ENCODE measurements at regions not wholly inside any gene's neighbourhood (a gene's known extent, or its start where the extent isn't known, plus 50 kb on each side); places are given as distances from the start of the nearest gene placed in this dataset.

DNA sequence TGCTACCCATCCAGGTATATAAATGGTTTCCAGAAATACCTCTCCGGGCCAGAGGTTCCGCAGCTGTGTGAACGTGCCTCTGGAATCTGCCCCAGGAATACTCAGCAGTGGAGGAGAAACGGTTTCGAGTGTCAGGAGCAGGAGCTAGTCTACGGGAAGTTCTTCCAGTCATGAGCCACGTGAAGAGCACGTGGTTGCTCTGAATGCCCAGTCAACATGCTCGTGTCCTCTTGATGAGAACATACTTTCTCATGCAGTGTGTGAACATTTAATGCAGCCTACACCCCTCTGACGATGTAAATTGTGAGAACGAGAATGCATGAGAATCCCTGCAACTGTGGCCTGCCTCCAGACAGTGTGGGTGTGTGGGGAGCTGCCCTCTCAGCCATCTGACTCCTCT lies 277.0 kb upstream of the SHH start:
- no peaks in the 10 kb centered on the region for H3K9me3 ChIP-seq (ENCODE audit: low read length)

DNA sequence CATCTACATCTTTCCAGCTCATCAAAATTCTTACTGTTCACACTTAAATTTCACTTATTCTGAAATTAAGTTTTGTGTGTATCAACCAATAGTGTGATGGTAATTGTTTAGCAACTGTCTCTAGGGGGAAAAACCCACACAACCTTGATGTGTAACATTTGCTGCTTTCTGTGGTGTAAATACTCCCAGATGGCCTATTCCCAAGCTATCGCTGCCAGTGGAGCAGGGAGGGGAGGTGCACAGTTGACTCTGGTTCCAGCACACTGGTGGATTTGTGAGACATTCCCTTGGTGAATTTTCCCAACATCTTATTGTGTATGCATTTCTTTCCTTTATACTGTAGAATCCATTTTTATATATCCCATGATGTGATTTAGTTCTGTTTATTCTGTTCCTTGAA lies 275.9 kb upstream of the SHH start:
- Histone ChIP-seq H3K27ac (ENCODE audit: low read depth, low read length) (no peak overlapping the region), H3K9me3 (ENCODE audit: low read length) (no peaks in the 10 kb centered on the region), H3K36me3 (ENCODE audit: insufficient read depth, low read length) (no peaks in the 10 kb centered on the region), H3K4me1 (ENCODE audit: insufficient read depth, low read length) (no peaks in the 10 kb centered on the region), H3K27me3 (ENCODE audit: insufficient read depth, low read length, poor library complexity, severe bottlenecking) (no peaks in the 10 kb centered on the region), H3K4me3 (ENCODE audit: low read length) (no peak overlapping the region)
- no peaks in the 10 kb centered on the region for H3K36me3 Mint-ChIP-seq
- ChIA-PET POLR2A (no interaction called here), CTCF (no interaction called here)
- H3K27ac Mint-ChIP-seq: no peak overlapping the region
- peaks cover 0 to 3% (median 0%) of the 10 kb centered on the region in 5 donors for H3K9me3 Mint-ChIP-seq
- no peaks in the 10 kb centered on the region for H3K4me1 Mint-ChIP-seq
- no peak overlapping the region for H3K4me3 Mint-ChIP-seq
- no peak for DNase-seq
- peaks cover 8% of the 10 kb centered on the region in 2 donors for H3K27me3 Mint-ChIP-seq

More for the DNA sequence above, 277.0 kb upstream of the SHH start:
- Mint-ChIP-seq H3K9me3 (peaks cover 0 to 5% (median 0%) of the 10 kb centered on the region in 5 donors), H3K27ac (no peak overlapping the region), H3K27me3 (peaks cover 8 to 11% of the 10 kb centered on the region in 2 donors), H3K4me1 (no peaks in the 10 kb centered on the region), H3K36me3 (no peaks in the 10 kb centered on the region), H3K4me3 (no peak overlapping the region)
- Histone ChIP-seq H3K36me3 (ENCODE audit: insufficient read depth, low read length) (no peaks in the 10 kb centered on the region), H3K27me3 (ENCODE audit: insufficient read depth, low read length, poor library complexity, severe bottlenecking) (no peaks in the 10 kb centered on the region), H3K27ac (ENCODE audit: low read depth, low read length) (no peak overlapping the region), H3K4me1 (ENCODE audit: insufficient read depth, low read length) (no peaks in the 10 kb centered on the region), H3K4me3 (ENCODE audit: low read length) (no peak overlapping the region)
- ChIA-PET CTCF (no interaction called here), POLR2A (no interaction called here)
- no peak for DNase-seq

DNA sequence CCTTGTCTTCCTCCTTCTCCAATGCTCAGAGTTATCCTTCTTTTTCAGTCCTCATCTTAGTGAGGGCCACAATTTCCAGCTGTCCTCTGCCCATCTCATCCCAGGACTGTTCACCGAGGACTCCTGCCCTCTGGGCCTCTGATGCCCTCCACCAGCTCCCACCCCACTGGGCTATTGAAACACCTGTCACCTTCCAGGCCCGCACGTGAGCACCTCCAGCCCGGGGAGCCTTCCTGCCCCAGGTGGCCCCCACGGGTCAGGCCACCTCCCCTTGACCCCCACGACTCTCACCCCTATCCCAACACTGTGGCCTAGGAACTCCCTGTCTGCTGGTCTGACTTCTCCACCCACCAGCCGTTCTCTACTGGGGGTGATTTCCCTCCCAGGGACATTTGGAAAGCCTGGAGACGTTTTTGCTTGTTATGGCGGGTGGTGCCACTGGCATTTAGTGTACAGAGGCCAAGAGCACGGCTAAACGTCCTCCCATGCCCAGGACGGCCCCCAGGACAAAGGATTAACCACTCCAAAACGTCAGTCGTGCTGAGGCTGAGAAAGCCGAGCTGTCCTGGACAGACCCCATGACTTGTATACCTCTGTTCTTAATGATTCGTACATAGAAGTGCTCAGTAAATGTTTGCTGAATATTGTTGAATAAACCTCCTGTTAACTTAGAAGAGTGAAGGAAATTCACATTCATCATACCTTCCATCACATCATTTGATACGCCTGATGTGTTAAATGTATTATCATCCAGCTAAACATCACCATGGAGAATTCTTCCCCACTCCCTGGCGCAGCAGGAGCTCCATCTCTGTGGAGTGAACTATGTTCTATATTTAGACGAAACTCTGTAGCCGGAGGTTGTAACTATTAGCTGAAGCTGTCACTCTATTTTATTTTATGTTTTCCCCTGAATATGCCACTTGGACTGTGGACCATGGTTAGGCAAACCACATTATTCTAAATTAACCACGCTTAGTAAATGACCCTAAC lies 270.1 kb upstream of the SHH start:
- H3K27ac ChIP-seq (ENCODE audit: low read depth, low read length): no peak overlapping the region
- H3K36me3 ChIP-seq (ENCODE audit: insufficient read depth, low read length): no peaks in the 10 kb centered on the region
- Mint-ChIP-seq H3K9me3 (peaks cover 0 to 3% (median 0%) of the 10 kb centered on the region in 5 donors), H3K27ac (no peak overlapping the region), H3K4me1 (no peaks in the 10 kb centered on the region), H3K36me3 (no peaks in the 10 kb centered on the region), H3K4me3 (no peak overlapping the region), H3K27me3 (peaks cover 0 to 7% of the 10 kb centered on the region in 2 donors)
- no peak for DNase-seq
- no peaks in the 10 kb centered on the region for H3K9me3 ChIP-seq (ENCODE audit: low read length)
- ChIA-PET POLR2A (no interaction called here), CTCF (no interaction called here)
- H3K27me3 ChIP-seq (ENCODE audit: insufficient read depth, low read length, poor library complexity, severe bottlenecking): no peaks in the 10 kb centered on the region
- H3K4me3 ChIP-seq (ENCODE audit: low read length): no peak overlapping the region
- H3K4me1 ChIP-seq (ENCODE audit: insufficient read depth, low read length): no peaks in the 10 kb centered on the region

DNA sequence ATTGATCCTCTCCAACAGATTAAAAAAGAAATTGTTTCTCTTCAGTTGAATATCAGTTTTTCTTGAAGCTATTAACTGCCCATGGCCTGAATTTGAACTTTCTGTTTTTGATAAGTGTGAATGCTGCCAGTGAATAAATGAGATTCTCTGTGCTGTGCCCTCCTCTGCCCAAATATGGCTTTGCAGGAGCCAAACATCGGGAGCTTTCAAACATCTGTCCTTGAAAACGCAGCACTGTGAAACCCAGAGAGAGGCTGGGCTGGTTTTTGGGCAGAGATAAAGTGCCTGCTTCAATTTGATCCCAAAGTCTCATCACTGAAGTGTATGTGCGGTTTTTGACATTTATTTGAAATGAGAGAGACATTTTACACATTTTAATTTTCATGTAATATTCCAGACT lies 268.3 kb upstream of the SHH start:
- no peaks in the 10 kb centered on the region for H3K9me3 ChIP-seq (ENCODE audit: low read length)
- peaks cover 0 to 3% (median 0%) of the 10 kb centered on the region in 5 donors for H3K9me3 Mint-ChIP-seq
- ChIA-PET CTCF (no interaction called here), POLR2A (no interaction called here)
- no peak overlapping the region for H3K27ac Mint-ChIP-seq
- no peaks in the 10 kb centered on the region for H3K36me3 ChIP-seq (ENCODE audit: insufficient read depth, low read length)
- peaks cover 0 to 7% of the 10 kb centered on the region in 2 donors for H3K27me3 Mint-ChIP-seq
- no peaks in the 10 kb centered on the region for H3K4me1 Mint-ChIP-seq
- DNase-seq: no peak
- no peak overlapping the region for H3K27ac ChIP-seq (ENCODE audit: low read depth, low read length)
- no peak overlapping the region for H3K4me3 Mint-ChIP-seq
- H3K4me3 ChIP-seq (ENCODE audit: low read length): no peak overlapping the region
- H3K36me3 Mint-ChIP-seq: no peaks in the 10 kb centered on the region
- no peaks in the 10 kb centered on the region for H3K27me3 ChIP-seq (ENCODE audit: insufficient read depth, low read length, poor library complexity, severe bottlenecking)
- no peaks in the 10 kb centered on the region for H3K4me1 ChIP-seq (ENCODE audit: insufficient read depth, low read length)

DNA sequence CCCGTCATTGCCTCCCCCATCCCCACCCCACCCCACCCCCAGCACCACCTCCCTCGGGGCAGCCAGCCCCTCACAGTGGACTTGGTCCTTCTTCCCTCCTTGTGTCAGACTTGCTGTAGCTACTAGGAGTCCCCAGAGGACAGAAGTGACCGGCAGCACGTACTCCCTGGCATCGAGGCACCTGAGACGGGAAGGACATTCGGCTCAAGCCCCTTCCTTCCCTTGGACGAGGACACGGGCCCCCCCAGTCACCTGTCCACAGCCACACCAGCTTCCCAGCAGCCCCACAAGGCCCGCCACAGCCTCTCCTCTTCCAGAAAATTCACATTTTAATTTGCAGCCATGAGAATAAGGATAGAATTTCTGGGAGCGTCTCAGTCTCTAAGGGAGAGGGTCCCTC lies 267.8 kb upstream of the SHH start:
- H3K4me3 ChIP-seq (ENCODE audit: low read length): no peak overlapping the region
- H3K9me3 Mint-ChIP-seq: peaks cover 0 to 3% (median 0%) of the 10 kb centered on the region in 5 donors
- H3K27ac ChIP-seq (ENCODE audit: low read depth, low read length): no peak overlapping the region
- ChIA-PET POLR2A (no interaction called here), CTCF (no interaction called here)
- H3K4me1 Mint-ChIP-seq: no peaks in the 10 kb centered on the region
- H3K27me3 Mint-ChIP-seq: peaks cover 0 to 10% of the 10 kb centered on the region in 2 donors
- no peak for DNase-seq
- H3K9me3 ChIP-seq (ENCODE audit: low read length): no peaks in the 10 kb centered on the region
- no peaks in the 10 kb centered on the region for H3K4me1 ChIP-seq (ENCODE audit: insufficient read depth, low read length)
- no peaks in the 10 kb centered on the region for H3K27me3 ChIP-seq (ENCODE audit: insufficient read depth, low read length, poor library complexity, severe bottlenecking)
- no peaks in the 10 kb centered on the region for H3K36me3 ChIP-seq (ENCODE audit: insufficient read depth, low read length)
- H3K36me3 Mint-ChIP-seq: no peaks in the 10 kb centered on the region
- H3K27ac Mint-ChIP-seq: no peak overlapping the region
- H3K4me3 Mint-ChIP-seq: no peak overlapping the region

DNA sequence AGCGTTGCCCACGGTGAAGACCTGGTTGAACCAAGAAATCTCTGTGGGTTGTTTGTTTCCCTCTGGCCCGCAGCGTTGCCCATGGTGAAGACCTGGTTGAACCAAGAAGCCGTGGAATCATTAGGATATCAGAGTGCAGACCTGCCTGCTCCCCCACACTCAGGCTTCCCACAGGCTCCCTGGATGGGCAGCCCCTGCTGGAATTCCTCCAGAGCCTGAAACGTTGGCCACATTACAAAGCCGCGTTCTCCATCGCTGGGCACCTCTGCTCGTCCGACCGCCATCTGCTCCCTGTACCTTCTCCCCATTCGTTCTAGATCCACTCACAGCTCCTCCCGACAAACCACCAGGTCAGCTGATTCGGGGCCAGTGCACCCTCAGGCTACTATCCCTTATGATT lies 266.9 kb upstream of the SHH start:
- no peaks in the 10 kb centered on the region for H3K4me1 ChIP-seq (ENCODE audit: insufficient read depth, low read length)
- H3K36me3 Mint-ChIP-seq: no peaks in the 10 kb centered on the region
- no peak overlapping the region for H3K4me3 Mint-ChIP-seq
- H3K27ac Mint-ChIP-seq: no peak overlapping the region
- peaks cover 0 to 3% (median 0%) of the 10 kb centered on the region in 5 donors for H3K9me3 Mint-ChIP-seq
- no peaks in the 10 kb centered on the region for H3K4me1 Mint-ChIP-seq
- ChIA-PET CTCF (no interaction called here), POLR2A (no interaction called here)
- DNase-seq: no peak
- H3K9me3 ChIP-seq (ENCODE audit: low read length): no peaks in the 10 kb centered on the region
- H3K36me3 ChIP-seq (ENCODE audit: insufficient read depth, low read length): no peaks in the 10 kb centered on the region
- H3K4me3 ChIP-seq (ENCODE audit: low read length): no peak overlapping the region
- peaks cover 0 to 10% of the 10 kb centered on the region in 2 donors for H3K27me3 Mint-ChIP-seq
- H3K27me3 ChIP-seq (ENCODE audit: insufficient read depth, low read length, poor library complexity, severe bottlenecking): no peaks in the 10 kb centered on the region
- no peak overlapping the region for H3K27ac ChIP-seq (ENCODE audit: low read depth, low read length)

DNA sequence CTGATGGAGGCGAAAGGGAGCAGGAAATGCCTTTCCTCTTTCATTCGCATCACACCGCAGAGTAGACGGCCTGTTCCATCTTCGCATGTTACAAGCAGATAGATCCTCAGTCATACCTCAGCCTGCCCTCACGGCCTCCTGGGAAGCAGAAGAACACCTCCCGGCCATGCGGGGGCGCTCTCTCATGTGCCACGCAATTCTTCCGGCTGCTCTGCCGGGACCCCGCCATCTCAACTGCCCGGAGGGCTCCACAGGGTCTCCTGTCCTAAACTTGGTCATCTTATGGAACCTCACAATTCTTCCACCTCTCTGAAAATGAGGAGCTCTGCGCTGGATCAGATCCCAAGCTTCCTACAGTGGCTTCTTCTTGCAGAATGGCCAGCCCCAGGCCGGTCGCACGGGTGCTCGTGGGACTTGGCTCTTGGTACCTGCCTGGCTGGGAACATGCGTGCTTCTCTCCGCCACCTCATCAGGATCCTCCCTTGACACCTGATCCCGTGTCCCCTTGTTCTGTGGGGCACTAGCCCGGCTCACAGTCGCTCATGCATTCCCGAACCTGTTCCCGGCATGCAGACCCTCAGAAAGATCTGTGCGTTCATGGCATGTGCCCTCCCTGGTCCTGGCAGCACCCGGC lies 262.8 kb upstream of the SHH start:
- peaks cover 0 to 8% of the 10 kb centered on the region in 2 donors for H3K27me3 Mint-ChIP-seq
- ChIA-PET POLR2A (no interaction called here), CTCF (no interaction called here)
- Histone ChIP-seq H3K27ac (ENCODE audit: low read depth, low read length) (no peak overlapping the region), H3K36me3 (ENCODE audit: insufficient read depth, low read length) (no peaks in the 10 kb centered on the region), H3K27me3 (ENCODE audit: insufficient read depth, low read length, poor library complexity, severe bottlenecking) (no peaks in the 10 kb centered on the region), H3K4me3 (ENCODE audit: low read length) (no peak overlapping the region), H3K9me3 (ENCODE audit: low read length) (no peaks in the 10 kb centered on the region), H3K4me1 (ENCODE audit: insufficient read depth, low read length) (no peaks in the 10 kb centered on the region)
- H3K36me3 Mint-ChIP-seq: no peaks in the 10 kb centered on the region
- no peaks in the 10 kb centered on the region for H3K4me1 Mint-ChIP-seq
- H3K9me3 Mint-ChIP-seq: peaks cover 0 to 1% (median 0%) of the 10 kb centered on the region in 5 donors
- no peak overlapping the region for H3K4me3 Mint-ChIP-seq
- DNase-seq: no peak
- no peak overlapping the region for H3K27ac Mint-ChIP-seq

DNA sequence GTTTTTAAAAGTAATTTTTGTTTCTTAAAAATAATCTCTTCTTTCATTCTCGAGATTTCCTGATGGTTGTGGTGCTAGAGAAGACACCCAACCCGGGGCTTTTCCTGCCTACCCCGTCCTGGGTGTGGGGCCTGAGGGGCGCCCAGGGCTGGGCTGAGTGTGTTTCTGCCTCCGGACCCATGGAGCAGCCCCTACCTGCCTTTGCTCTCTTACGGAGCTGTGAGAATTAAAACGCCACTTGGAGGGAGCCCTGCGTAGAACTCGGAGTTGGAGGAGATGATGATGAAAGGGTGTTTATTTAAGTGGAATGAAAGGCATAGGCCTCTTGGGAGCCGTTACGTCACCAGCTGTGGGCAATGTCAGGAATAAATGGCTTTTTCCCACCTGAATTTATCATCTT lies 261.8 kb upstream of the SHH start:
- H3K27ac ChIP-seq (ENCODE audit: low read depth, low read length): no peak overlapping the region
- H3K4me3 ChIP-seq (ENCODE audit: low read length): no peak overlapping the region
- CTCF ChIA-PET: no interaction called here
- Mint-ChIP-seq H3K9me3 (peaks cover 0 to 2% (median 0%) of the 10 kb centered on the region in 5 donors), H3K27ac (no peak overlapping the region), H3K4me1 (no peaks in the 10 kb centered on the region), H3K4me3 (no peak overlapping the region), H3K36me3 (no peaks in the 10 kb centered on the region), H3K27me3 (peaks cover 0 to 8% of the 10 kb centered on the region in 2 donors)
- POLR2A ChIA-PET: no interaction called here
- H3K36me3 ChIP-seq (ENCODE audit: insufficient read depth, low read length): no peaks in the 10 kb centered on the region
- DNase-seq: no peak
- no peaks in the 10 kb centered on the region for H3K27me3 ChIP-seq (ENCODE audit: insufficient read depth, low read length, poor library complexity, severe bottlenecking)
- no peaks in the 10 kb centered on the region for H3K9me3 ChIP-seq (ENCODE audit: low read length)
- H3K4me1 ChIP-seq (ENCODE audit: insufficient read depth, low read length): no peaks in the 10 kb centered on the region

Data from CD8-positive, alpha-beta memory T cell (primary cell).